Glutamatergic neuron (in vitro differentiated cells): ENCODE measurements at regions not wholly inside any gene's neighbourhood (a gene's known extent, or its start where the extent isn't known, plus 50 kb on each side); places are given as distances from the start of the nearest gene placed in this dataset.
A peak's percentile ranks its signal among the peaks of the same experiment; 100 is the strongest.

ENCODE experiments used
- DNase-seq: peaks from one replicate; pipeline ENCODE4 v3.0.0; 2022
- H3K27ac Mint-ChIP-seq: one replicate; pipeline ENCODE4 v1.8.0; 2020; ENCODE audit warnings: mild to moderate bottlenecking, mixed read lengths, inconsistent platforms; ENCODE audit not compliant: unreplicated experiment
- H3K27me3 Mint-ChIP-seq: one replicate; pipeline ENCODE4 v1.8.0; 2020; ENCODE audit warnings: mild to moderate bottlenecking, moderate library complexity, mixed read lengths, inconsistent platforms; ENCODE audit not compliant: unreplicated experiment
- H3K36me3 Mint-ChIP-seq: one replicate; pipeline ENCODE4 v1.8.0; 2020; ENCODE audit warnings: mild to moderate bottlenecking, mixed read lengths, inconsistent platforms; ENCODE audit not compliant: unreplicated experiment
- H3K4me1 Mint-ChIP-seq: one replicate; pipeline ENCODE4 v1.8.0; 2020; ENCODE audit warnings: mild to moderate bottlenecking, low read depth, mixed read lengths, inconsistent platforms; ENCODE audit not compliant: unreplicated experiment
- H3K4me3 Mint-ChIP-seq: one replicate; pipeline ENCODE4 v1.8.0; 2020; ENCODE audit warnings: mild to moderate bottlenecking, mixed read lengths, inconsistent platforms; ENCODE audit not compliant: unreplicated experiment
- H3K9me3 Mint-ChIP-seq: one replicate; pipeline ENCODE4 v1.8.0; 2020; ENCODE audit warnings: mild to moderate bottlenecking, moderate library complexity, mixed read lengths, inconsistent platforms; ENCODE audit not compliant: unreplicated experiment
- TF ChIP-seq, protein P1 (sequence below): fragments of 200-600 bp; sonication (generic); IDR thresholded peaks from one replicate; pipeline ENCODE4 v1.5.0; 2021; ENCODE audit not compliant: partially characterized antibody, unreplicated experiment

DNA sequence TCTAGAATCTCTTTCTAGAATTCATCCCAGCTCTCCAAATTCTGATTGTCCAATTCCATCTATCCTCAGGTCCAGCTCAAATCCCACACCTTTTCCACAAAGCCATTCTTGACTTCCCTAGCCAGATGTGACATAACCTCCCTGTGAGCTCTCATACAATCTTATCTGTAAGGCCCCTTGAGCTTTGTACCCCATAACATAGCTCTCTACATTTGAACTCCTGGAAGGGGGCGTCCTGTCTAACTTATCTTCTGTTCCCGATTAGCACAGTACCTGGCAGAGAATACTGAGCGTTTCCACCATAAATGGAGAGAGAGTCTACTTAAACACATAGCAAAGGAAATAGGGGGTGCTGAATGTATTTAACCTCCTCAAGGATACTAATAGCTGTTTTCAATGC is 251.6 kb upstream of the RGMB start:
- peaks cover 1% of the 10 kb centered on the region for H3K27me3 Mint-ChIP-seq
- no peak overlapping the region for H3K27ac Mint-ChIP-seq
- H3K4me1 Mint-ChIP-seq, result peaks cover 41% of the 10 kb centered on the region
- no peak for DNase-seq
- H3K9me3 Mint-ChIP-seq, result no peaks in the 10 kb centered on the region
- TF ChIP-seq, protein P1, sequence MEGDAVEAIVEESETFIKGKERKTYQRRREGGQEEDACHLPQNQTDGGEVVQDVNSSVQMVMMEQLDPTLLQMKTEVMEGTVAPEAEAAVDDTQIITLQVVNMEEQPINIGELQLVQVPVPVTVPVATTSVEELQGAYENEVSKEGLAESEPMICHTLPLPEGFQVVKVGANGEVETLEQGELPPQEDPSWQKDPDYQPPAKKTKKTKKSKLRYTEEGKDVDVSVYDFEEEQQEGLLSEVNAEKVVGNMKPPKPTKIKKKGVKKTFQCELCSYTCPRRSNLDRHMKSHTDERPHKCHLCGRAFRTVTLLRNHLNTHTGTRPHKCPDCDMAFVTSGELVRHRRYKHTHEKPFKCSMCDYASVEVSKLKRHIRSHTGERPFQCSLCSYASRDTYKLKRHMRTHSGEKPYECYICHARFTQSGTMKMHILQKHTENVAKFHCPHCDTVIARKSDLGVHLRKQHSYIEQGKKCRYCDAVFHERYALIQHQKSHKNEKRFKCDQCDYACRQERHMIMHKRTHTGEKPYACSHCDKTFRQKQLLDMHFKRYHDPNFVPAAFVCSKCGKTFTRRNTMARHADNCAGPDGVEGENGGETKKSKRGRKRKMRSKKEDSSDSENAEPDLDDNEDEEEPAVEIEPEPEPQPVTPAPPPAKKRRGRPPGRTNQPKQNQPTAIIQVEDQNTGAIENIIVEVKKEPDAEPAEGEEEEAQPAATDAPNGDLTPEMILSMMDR, result no peak
- no peaks in the 10 kb centered on the region for H3K36me3 Mint-ChIP-seq
- no peak overlapping the region for H3K4me3 Mint-ChIP-seq

DNA sequence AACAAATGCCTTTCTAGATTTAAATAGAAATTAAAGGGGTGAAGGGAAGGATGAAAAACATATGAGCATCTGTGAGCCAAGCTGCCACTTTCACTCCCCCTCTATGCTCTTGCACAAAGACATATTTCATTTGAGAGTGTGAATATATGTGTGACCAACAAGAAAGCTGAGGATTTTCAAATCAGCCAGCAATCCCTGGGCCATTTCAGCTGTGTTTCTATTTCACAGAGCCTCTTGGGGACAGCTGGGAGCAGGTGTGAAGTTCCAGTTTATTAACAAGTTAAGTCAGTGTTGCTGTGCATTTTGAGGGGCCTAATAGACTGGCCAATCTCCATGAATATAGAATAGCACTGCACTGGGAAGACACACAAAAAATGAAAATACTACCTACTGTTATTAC is 248.7 kb upstream of the RGMB start:
- DNase-seq, result peak; percentile 44
- Mint-ChIP-seq H3K4me3 (peak overlapping the region; percentile 55), H3K27me3 (peaks cover 1% of the 10 kb centered on the region)

DNA sequence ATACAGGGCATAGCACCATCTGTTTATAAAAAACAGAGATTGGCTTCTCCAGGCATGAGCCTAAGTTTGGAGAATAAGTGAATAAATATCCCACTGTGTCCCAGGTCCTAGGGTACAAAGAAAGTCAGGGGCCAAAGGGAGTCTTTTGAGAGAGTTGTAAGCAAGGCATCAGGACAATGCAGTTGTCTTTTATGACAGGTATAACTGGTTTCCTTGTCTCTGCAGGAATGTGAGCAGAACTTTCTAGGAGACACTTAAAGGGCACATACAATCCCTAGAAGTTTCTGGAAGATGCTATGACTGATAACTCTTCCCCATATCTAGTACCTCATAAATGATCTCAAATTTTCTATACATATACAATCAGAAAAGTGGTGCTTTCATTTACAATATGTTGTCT is 245.6 kb upstream of the RGMB start:
- H3K4me1 Mint-ChIP-seq, result peaks cover 26% of the 10 kb centered on the region
- DNase-seq, result no peak
- no peak overlapping the region for H3K27ac Mint-ChIP-seq
- H3K27me3 Mint-ChIP-seq, result peaks cover 1% of the 10 kb centered on the region
- H3K4me3 Mint-ChIP-seq, result no peak overlapping the region
- H3K36me3 Mint-ChIP-seq, result no peaks in the 10 kb centered on the region
- TF ChIP-seq, protein P1, result no peak
- H3K9me3 Mint-ChIP-seq, result peaks cover 1% of the 10 kb centered on the region

More for the DNA sequence above, 248.7 kb upstream of the RGMB start:
- Mint-ChIP-seq H3K4me1 (peaks cover 28% of the 10 kb centered on the region), H3K27ac (peak overlapping the region; percentile 75), H3K9me3 (peaks cover 1% of the 10 kb centered on the region), H3K36me3 (no peaks in the 10 kb centered on the region)
- TF ChIP-seq, protein P1, result no peak

DNA sequence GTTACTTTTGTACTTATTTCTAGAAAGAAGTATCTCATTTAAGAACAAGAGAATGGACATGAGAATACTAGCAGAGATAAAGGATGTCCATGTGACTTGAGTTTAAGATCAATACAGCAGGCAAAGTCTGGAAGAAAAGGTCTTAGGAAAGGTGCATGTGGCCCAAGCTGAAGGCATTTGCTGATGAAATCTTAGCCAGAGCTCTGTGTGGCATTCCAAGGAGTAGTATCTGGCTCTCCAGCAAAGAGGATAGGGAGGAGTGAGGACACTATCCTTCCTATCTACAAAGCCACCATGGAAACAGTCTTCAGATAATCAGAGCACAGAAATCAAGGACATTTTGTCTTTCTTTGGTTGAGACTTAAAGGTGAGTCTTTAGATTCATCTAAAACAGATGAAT is 244.1 kb upstream of the RGMB start:
- TF ChIP-seq, protein P1, result no peak
- peaks cover 1% of the 10 kb centered on the region for H3K9me3 Mint-ChIP-seq
- H3K27ac Mint-ChIP-seq, result no peak overlapping the region
- H3K36me3 Mint-ChIP-seq, result no peaks in the 10 kb centered on the region
- no peak for DNase-seq
- peaks cover 15% of the 10 kb centered on the region for H3K4me1 Mint-ChIP-seq
- H3K27me3 Mint-ChIP-seq, result no peaks in the 10 kb centered on the region
- no peak overlapping the region for H3K4me3 Mint-ChIP-seq

DNA sequence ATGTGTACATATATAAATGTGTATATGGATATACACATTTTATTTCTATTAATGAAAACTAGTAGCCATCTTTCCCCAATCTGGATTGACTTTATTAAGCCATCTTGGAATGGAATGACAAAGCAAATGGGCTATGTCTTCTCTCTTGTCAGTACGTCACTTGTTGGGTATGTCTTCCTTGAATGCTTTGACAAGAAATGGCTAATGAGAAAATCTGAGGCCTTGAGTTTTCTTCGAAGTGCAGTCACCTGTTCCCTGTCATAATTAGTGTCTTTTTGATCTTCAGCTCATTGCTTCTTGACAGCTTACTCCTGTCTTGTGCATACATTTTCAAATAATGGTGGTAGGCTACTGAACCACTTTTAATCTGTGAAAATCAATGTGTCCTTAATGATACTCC is 243.2 kb upstream of the RGMB start:
- H3K27me3 Mint-ChIP-seq, result no peaks in the 10 kb centered on the region
- no peak overlapping the region for H3K27ac Mint-ChIP-seq
- DNase-seq, result no peak
- H3K4me1 Mint-ChIP-seq, result peaks cover 6% of the 10 kb centered on the region
- TF ChIP-seq, protein P1, result no peak
- H3K9me3 Mint-ChIP-seq, result peaks cover 1% of the 10 kb centered on the region
- H3K4me3 Mint-ChIP-seq, result no peak overlapping the region
- no peaks in the 10 kb centered on the region for H3K36me3 Mint-ChIP-seq
